ENCODE measurements at regions not wholly inside any gene's neighbourhood (a gene's known extent, or its start where the extent isn't known, plus 50 kb on each side); places are given as distances from the start of the nearest gene placed in this dataset.

- TF ChIP-seq CTCF (IDR thresholded peaks at IDR 0.05), result no peak
- no peak for TF ChIP-seq POLR2AphosphoS5 (IDR thresholded peaks at IDR 0.05)
- no peak for TF ChIP-seq POLR2A (IDR thresholded peaks at IDR 0.05)
These were observed 326.4 kb upstream of the KLF4 start for GRCh38 chr9:107815782-107816560.
